GM12878 (cell line): ENCODE measurements at regions not wholly inside any gene's neighbourhood (a gene's known extent, or its start where the extent isn't known, plus 50 kb on each side); places are given as distances from the start of the nearest gene placed in this dataset.

Source experiments
- ATAC-seq: fragments of 200-7000 bp; cut with Tn5 transposase; 3 replicates; pipeline ENCODE4 v1.9.1; 2020; ENCODE audit warnings: mild to moderate bottlenecking, moderate library complexity
- BruUV-seq: library from RNA; stranded (reverse); fragments of 400-500 nt; replicated peaks from 2 replicates; lab custom pipeline; 2021; lab: Mats Ljungman, UMichigan
- CTCF ChIA-PET: fragments of 300-600 bp; sonication (Branson Sonifier 250); formaldehyde crosslinking; extraction: SDS; loops from one replicate; lab custom pipeline; 2021; ENCODE audit warnings: inconsistent platforms; lab: Yijun Ruan, JAX
- POLR2A ChIA-PET: fragments of 350-600 bp; formaldehyde crosslinking; extraction: SDS; loops from one replicate; lab custom pipeline; 2021; ENCODE audit warnings: inconsistent platforms; lab: Charles Lee
- RAD21 ChIA-PET: fragments of 300-600 bp; sonication (Branson Sonifier 250); formaldehyde crosslinking; loops from one replicate; lab custom pipeline; 2023; ENCODE audit warnings: antibody characterized with exemption; ENCODE audit not compliant: unreplicated experiment; lab: Charles Lee
- SMC1A ChIA-PET: fragments of 300-600 bp; sonication (Branson Sonifier 250); formaldehyde crosslinking; loops from one replicate; lab custom pipeline; 2023; ENCODE audit not compliant: unreplicated experiment, uncharacterized antibody; lab: Charles Lee
- DNase-seq: peaks from one replicate; pipeline ENCODE4 v3.0.0-alpha.2; 2011; ENCODE audit warnings: low read depth, low spot score
- FAIRE-seq: peaks from 3 replicates; lab custom pipeline; 2011; peaks lifted over from hg19 to GRCh38; lab: Jason Lieb, UNC
- H2AFZ ChIP-seq: 2 replicates; pipeline ENCODE4 v1.6.0; 2011; ENCODE audit warnings: low read depth, low read length, control low read depth; ENCODE audit not compliant: control insufficient read depth
- H3K27ac ChIP-seq: 2 replicates; pipeline ENCODE4 v1.5.1; 2011; ENCODE audit warnings: control low read depth; ENCODE audit not compliant: control insufficient read depth, insufficient read depth
- H3K27me3 ChIP-seq, 2 experiments: replicated peaks in 1 of 2; 2 replicates each; pipeline versions ENCODE4 v1.6.0 to v1.6.1; 2011; ENCODE audit warnings: low read length in 1 of 2; ENCODE audit not compliant: control insufficient read depth in 2 of 2, insufficient read depth in 2 of 2
- H3K36me3 ChIP-seq, 2 experiments: 2 replicates each; pipeline ENCODE4 v1.5.1; 2011; ENCODE audit warnings: low read length in 1 of 2; ENCODE audit not compliant: control insufficient read depth in 2 of 2, insufficient read depth in 2 of 2
- H3K4me1 ChIP-seq: 2 replicates; pipeline ENCODE4 v1.6.1; 2011; ENCODE audit warnings: mild to moderate bottlenecking, low read length, moderate library complexity, mixed read lengths; ENCODE audit not compliant: control insufficient read depth, insufficient read depth
- H3K4me2 ChIP-seq: 2 replicates; pipeline ENCODE4 v1.6.0; 2011; ENCODE audit warnings: control low read depth; ENCODE audit not compliant: control insufficient read depth, insufficient read depth
- H3K4me3 ChIP-seq: fragments of 200-600 bp; sonication (generic); 2 replicates; pipeline ENCODE4 v1.5.1; 2016
- H3K79me2 ChIP-seq: 2 replicates; pipeline ENCODE4 v1.6.0; 2011; ENCODE audit warnings: low read length; ENCODE audit not compliant: control insufficient read depth, insufficient read depth
- H3K9ac ChIP-seq: 2 replicates; pipeline ENCODE4 v1.8.0; 2011; ENCODE audit warnings: low read length, control low read depth, mixed read lengths; ENCODE audit not compliant: control insufficient read depth, insufficient read depth
- H3K9me3 ChIP-seq: replicated peaks from 3 replicates; pipeline ENCODE4 v1.5.1; 2011; ENCODE audit warnings: mild to moderate bottlenecking, low read length; ENCODE audit not compliant: control insufficient read depth, insufficient read depth
- H4K20me1 ChIP-seq: 2 replicates; pipeline ENCODE4 v1.6.0; 2011; ENCODE audit not compliant: control insufficient read depth, insufficient read depth
- IRF5 ChIP-seq: fragments of 450-650 bp; IDR thresholded peaks from 2 replicates; pipeline ENCODE4 v1.6.1; 2017; ENCODE audit warnings: borderline replicate concordance
- MAX ChIP-seq: IDR thresholded peaks from 2 replicates; pipeline ENCODE4 v1.6.1; 2012; ENCODE audit warnings: low read depth, low read length, improper control_type of control experiment
- PRDM15 ChIP-seq: fragments of 450-650 bp; formaldehyde crosslinking; IDR thresholded peaks from 2 replicates; pipeline ENCODE4 v1.4.0; 2020; ENCODE audit warnings: mild to moderate bottlenecking, moderate library complexity
- RUNX3 ChIP-seq: IDR thresholded peaks from 2 replicates; pipeline ENCODE4 v1.6.1; 2012; ENCODE audit warnings: low read length, inconsistent platforms
- TCF3 ChIP-seq: IDR thresholded peaks from 2 replicates; pipeline ENCODE4 v1.6.1; 2012; ENCODE audit warnings: low read depth, mild to moderate bottlenecking, low read length, borderline replicate concordance; ENCODE audit not compliant: insufficient read depth
- WGBS: methylation state at CpG from one replicate; pipeline ENCODE4 v1.1.6; 2016; ENCODE audit warnings: low lambda C conversion rate; ENCODE audit not compliant: insufficient replicate concordance, insufficient coverage; ENCODE audit errors: missing lambda C conversion rate; 5-methylcytosine and 5-hydroxymethylcytosine counted together
- in situ Hi-C: fragments of 300-500 bp; cut with MboI; formaldehyde crosslinking; loops from 9 replicates; pipeline ENCODE4 v1.14.3; 2018; ENCODE audit warnings: mixed read lengths
- intact Hi-C: fragments of 100-400 bp; cut with micrococcal nuclease; formaldehyde crosslinking; loops from one replicate; pipeline ENCODE4 v1.14.2; 2022; ENCODE audit not compliant: unreplicated experiment

GRCh38 chr5:72602696-72603685, 95.8 kb upstream of the ZNF366 start:
- ChIA-PET SMC1A (interaction anchor here (1.4 kb wide), 1 partner anchor 12 kb away, joined by 3 read pairs; no protein-coding TSS in a partner anchor), POLR2A (no interaction called here), CTCF (interaction anchor here (1.7 to 3.2 kb wide), 2 partner anchors 7 to 11 kb away, joined by 6 to 14 read pairs; no protein-coding TSS in a partner anchor), RAD21 (no interaction called here)
- H3K79me2 ChIP-seq, result no peaks in the 10 kb centered on the region
- no peak overlapping the region for H3K4me2 ChIP-seq
- no peak overlapping the region for H3K4me3 ChIP-seq
- TF ChIP-seq MAX (no peak), TCF3 (no peak), PRDM15 (CRISPR knock-in tag) (no peak), IRF5 (no peak), RUNX3 (no peak)
- H3K4me1 ChIP-seq, result peaks cover 4% of the 10 kb centered on the region; the same call in 1 of the 2 replicates
- BruUV-seq, result no TSS peak
- in situ Hi-C loops, result no loop called here
- 55% methylated on average over 6 of the region's 6 CpGs for WGBS
- no peak for ATAC-seq
- H4K20me1 ChIP-seq, result no peaks in the 10 kb centered on the region
- no peak overlapping the region for H3K27ac ChIP-seq
- no peaks in the 10 kb centered on the region for H3K27me3 ChIP-seq
- intact Hi-C loops, result no loop called here
- DNase-seq, result no peak
- no peak for FAIRE-seq
- no peak overlapping the region for H2AFZ ChIP-seq
- no peak overlapping the region for H3K9ac ChIP-seq
- no peaks in the 10 kb centered on the region for H3K36me3 ChIP-seq
- H3K9me3 ChIP-seq, result peaks cover 2% of the 10 kb centered on the region; the same call in 2 of the 3 replicates
